D721Med (cell line): ENCODE measurements at regions not wholly inside any gene's neighbourhood (a gene's known extent, or its start where the extent isn't known, plus 50 kb on each side); places are given as distances from the start of the nearest gene placed in this dataset.
"Not testable (repeated sequence)": the region's sequence is repeated elsewhere in the genome, so short reads cannot be mapped to it uniquely, and the experiment has no call there.

Experiments
- DNase-seq: peaks from one replicate; pipeline ENCODE4 v3.0.0; 2011; ENCODE audit warnings: low spot score; ENCODE audit not compliant: insufficient read length
- FAIRE-seq: peaks from 2 replicates; lab custom pipeline; 2011; peaks lifted over from hg19 to GRCh38; lab: Jason Lieb, UNC
- CTCF ChIP-seq: IDR thresholded peaks from 2 replicates; pipeline ENCODE4 v1.5.1; 2012; ENCODE audit warnings: mild to moderate bottlenecking, control low read depth; ENCODE audit not compliant: insufficient read depth; ENCODE audit errors: missing control alignments

DNA sequence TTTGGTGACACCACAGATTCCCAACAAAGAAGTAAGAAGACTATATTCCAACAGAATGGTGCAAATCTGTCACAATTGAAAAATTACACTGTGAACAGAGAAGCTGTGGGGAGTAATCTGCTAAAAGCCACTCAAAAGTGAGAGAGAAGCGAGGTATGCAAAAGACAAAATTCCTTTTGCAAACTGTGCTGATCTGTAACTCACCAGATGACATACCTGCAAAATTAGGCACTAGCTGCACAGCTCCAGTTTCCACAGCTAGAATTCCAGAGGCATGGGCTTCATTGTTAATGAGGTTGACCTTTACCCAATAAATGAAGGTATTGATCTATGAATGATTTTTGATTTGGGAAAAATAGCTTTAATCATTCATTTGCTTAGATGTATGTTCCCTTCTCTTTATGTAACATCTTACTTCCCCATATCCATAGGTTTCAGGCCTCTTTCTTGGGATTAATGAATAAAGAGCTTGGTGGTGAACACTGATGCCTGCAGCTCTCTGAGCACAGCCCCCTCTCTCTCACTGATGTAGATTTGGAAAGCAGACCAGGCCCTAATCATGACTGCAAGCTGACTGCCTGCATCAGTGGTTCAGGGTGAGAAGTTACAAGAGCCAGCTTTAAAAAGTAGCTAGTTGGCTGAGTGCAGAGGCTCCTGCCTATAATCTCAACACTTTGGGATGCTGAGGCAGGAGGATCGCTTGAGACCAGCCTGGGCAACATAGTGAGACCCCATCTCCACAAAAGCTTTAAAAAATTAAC is 85.2 kb downstream of the LACC1 start:
- DNase-seq (no peak), FAIRE-seq (no peak)
- TF ChIP-seq CTCF = no peak

- DNase-seq = no peak
- no peak for FAIRE-seq
- TF ChIP-seq CTCF = no peak
Observed at GRCh38 chr13:43965459-43965845, 85.7 kb downstream of the LACC1 start.

DNA sequence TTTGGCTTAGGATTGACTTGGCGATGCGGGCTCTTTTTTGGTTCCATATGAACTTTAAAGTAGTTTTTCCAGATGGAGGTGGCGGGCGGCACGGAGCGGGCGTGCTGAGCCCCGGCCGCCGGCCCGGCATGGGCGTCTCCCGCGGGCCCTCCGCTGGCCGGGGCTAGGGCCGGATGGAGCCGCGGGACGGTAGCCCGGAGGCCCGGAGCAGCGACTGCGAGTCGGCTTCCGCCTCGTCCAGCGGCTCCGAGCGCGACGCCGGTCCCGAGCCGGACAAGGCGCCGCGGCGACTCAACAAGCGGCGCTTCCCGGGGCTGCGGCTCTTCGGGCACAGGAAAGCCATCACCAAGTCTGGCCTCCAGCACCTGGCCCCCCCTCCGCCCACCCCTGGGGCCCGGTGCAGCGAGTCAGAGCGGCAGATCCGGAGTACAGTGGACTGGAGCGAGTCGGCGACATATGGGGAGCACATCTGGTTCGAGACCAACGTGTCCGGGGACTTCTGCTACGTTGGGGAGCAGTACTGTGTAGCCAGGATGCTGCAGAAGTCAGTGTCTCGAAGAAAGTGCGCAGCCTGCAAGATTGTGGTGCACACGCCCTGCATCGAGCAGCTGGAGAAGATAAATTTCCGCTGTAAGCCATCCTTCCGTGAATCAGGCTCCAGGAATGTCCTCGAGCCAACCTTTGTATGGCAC is 88.7 kb downstream of the LACC1 start:
- not testable (repeated sequence) for FAIRE-seq

DNA sequence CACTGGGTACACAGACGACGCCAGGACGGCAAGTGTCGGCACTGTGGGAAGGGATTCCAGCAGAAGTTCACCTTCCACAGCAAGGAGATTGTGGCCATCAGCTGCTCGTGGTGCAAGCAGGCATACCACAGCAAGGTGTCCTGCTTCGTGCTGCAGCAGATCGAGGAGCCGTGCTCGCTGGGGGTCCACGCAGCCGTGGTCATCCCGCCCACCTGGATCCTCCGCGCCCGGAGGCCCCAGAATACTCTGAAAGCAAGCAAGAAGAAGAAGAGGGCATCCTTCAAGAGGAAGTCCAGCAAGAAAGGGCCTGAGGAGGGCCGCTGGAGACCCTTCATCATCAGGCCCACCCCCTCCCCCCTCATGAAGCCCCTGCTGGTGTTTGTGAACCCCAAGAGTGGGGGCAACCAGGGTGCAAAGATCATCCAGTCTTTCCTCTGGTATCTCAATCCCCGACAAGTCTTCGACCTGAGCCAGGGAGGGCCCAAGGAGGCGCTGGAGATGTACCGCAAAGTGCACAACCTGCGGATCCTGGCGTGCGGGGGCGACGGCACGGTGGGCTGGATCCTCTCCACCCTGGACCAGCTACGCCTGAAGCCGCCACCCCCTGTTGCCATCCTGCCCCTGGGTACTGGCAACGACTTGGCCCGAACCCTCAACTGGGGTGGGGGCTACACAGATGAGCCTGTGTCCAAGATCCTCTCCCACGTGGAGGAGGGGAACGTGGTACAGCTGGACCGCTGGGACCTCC is 89.4 kb downstream of the LACC1 start:
- not testable (repeated sequence) for FAIRE-seq, DNase-seq

More for the DNA sequence above, 88.7 kb downstream of the LACC1 start:
- DNase-seq = not testable (repeated sequence)

DNA sequence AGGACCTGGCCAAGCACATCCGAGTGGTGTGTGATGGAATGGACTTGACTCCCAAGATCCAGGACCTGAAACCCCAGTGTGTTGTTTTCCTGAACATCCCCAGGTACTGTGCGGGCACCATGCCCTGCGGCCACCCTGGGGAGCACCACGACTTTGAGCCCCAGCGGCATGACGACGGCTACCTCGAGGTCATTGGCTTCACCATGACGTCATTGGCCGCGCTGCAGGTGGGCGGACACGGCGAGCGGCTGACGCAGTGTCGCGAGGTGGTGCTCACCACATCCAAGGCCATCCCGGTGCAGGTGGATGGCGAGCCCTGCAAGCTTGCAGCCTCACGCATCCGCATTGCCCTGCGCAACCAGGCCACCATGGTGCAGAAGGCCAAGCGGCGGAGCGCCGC is 90.2 kb downstream of the LACC1 start:
- DNase-seq, FAIRE-seq: not testable (repeated sequence)

GRCh38 chr13:43970520-43971242 is 91.0 kb downstream of the LACC1 start:
- DNase-seq, FAIRE-seq: not testable (repeated sequence)

DNA sequence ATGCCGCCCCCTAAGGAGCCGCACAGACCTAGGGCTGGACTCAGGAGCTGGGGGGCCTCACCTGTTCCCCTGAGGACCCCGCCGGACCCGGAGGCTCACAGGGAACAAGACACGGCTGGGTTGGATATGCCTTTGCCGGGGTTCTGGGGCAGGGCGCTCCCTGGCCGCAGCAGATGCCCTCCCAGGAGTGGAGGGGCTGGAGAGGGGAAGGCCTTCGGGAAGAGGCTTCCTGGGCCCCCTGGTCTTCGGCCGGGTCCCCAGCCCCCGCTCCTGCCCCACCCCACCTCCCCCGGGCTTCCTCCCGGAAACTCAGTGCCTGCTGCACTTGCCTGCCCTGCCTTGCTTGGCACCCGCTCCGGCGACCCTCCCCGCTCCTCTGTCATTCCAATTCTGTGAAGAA is 91.6 kb downstream of the LACC1 start:
- not testable (repeated sequence) for DNase-seq, FAIRE-seq

DNA sequence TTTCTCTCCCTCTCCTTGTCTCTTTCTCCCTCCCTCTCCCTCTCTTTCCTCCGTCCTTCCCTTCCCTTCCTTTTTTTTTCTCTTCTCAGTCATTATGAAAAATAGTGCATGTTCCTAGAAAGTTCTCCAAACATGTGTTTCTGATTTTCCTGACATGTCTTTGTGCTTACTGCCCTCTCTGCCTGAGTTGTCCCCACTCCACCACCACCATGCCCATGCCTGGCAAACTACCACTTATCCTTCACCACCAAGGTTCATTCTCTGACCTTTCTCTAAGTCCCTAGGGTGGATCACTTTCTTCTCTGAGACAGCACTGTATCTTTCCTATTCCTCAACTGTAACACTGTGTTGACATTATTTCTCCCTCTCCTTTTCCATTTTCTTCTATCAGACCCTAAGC is 98.2 kb downstream of the LACC1 start:
- no peak for FAIRE-seq
- DNase-seq = no peak

DNA sequence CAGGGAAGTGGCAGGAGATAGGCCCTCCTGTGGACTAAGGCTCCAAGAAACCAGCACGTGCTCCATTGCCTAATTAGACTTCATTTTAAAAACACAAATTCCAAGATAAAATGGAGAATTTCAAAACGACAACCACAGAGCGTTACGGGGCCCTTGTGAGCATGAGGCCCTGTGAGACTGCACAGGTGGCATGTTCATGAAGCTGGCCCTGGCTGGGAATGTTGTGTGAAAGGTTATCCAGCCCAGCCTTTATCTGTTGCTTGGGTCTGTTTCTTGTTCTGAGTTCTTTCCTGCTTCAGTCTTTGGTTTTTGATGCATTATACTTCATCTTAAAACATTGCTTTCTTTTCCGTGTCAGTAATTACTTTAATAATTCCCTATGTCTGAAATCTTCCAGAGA is 99.0 kb downstream of the LACC1 start:
- DNase-seq = no peak
- TF ChIP-seq CTCF = no peak
- no peak for FAIRE-seq

More for the DNA sequence above, 98.2 kb downstream of the LACC1 start:
- no peak for TF ChIP-seq CTCF
